22Rv1 (cell line): ENCODE measurements at regions not wholly inside any gene's neighbourhood (a gene's known extent, or its start where the extent isn't known, plus 50 kb on each side); places are given as distances from the start of the nearest gene placed in this dataset.

Experiments used
- CTCF ChIP-seq: fragments of 450-650 bp; IDR thresholded peaks from 2 replicates; pipeline ENCODE4 v1.5.1; 2017; ENCODE audit warnings: mild to moderate bottlenecking
- ZFX ChIP-seq: fragments of 450-650 bp; IDR thresholded peaks from 2 replicates; pipeline ENCODE4 v1.6.1; 2017; ENCODE audit warnings: antibody characterized with exemption, borderline replicate concordance

GRCh38 chr6:21712213-21712612, 118.7 kb downstream of the SOX4 start:
- no peak for TF ChIP-seq CTCF
- TF ChIP-seq ZFX = no peak
